DND-41 (cell line): ENCODE measurements at regions not wholly inside any gene's neighbourhood (a gene's known extent, or its start where the extent isn't known, plus 50 kb on each side); places are given as distances from the start of the nearest gene placed in this dataset.

Experiments used
- ATAC-seq: fragments of 200-7000 bp; cut with Tn5 transposase; 3 replicates; pipeline ENCODE4 v1.9.1; 2021; ENCODE audit warnings: low read depth; ENCODE audit not compliant: insufficient read depth
- DNase-seq: peaks from one replicate; pipeline ENCODE4 v3.0.0-alpha.2; 2020
- H2AFZ ChIP-seq: 2 replicates; pipeline ENCODE4 v1.6.0; 2012; ENCODE audit warnings: low read depth, low read length
- H3K27ac ChIP-seq: 2 replicates; pipeline ENCODE4 v1.5.1; 2012; ENCODE audit warnings: low read length, inconsistent platforms
- H3K27me3 ChIP-seq: fragments of 200-600 bp; sonication (generic); 2 replicates; pipeline ENCODE4 v1.6.0; 2012; ENCODE audit warnings: low read length, mild to moderate bottlenecking, inconsistent platforms; ENCODE audit not compliant: insufficient read depth, poor library complexity
- H3K36me3 ChIP-seq: 2 replicates; pipeline ENCODE4 v1.5.1; 2012; ENCODE audit warnings: low read length, inconsistent platforms; ENCODE audit not compliant: insufficient read depth
- H3K4me1 ChIP-seq: 2 replicates; pipeline ENCODE4 v1.5.1; 2012; ENCODE audit warnings: mild to moderate bottlenecking, low read length; ENCODE audit not compliant: insufficient read depth
- H3K4me2 ChIP-seq: 2 replicates; pipeline ENCODE4 v1.6.0; 2012; ENCODE audit warnings: mild to moderate bottlenecking, moderate library complexity, low read length, inconsistent platforms; ENCODE audit not compliant: insufficient read depth
- H3K4me3 ChIP-seq, 2 experiments: fragments of 200-600 bp in 1 of 2; shearing (Covaris generic) in 1 of 2; 2 replicates each; pipeline ENCODE4 v1.5.1; 2012 to 2016; ENCODE audit warnings: inconsistent platforms in 2 of 2, low read length in 2 of 2, mild to moderate bottlenecking in 2 of 2, low read depth in 1 of 2, moderate library complexity in 1 of 2
- H3K79me2 ChIP-seq: 2 replicates; pipeline ENCODE4 v1.6.0; 2012; ENCODE audit warnings: low read length, inconsistent platforms; ENCODE audit not compliant: insufficient read depth
- H3K9ac ChIP-seq: 2 replicates; pipeline ENCODE4 v1.6.0; 2012; ENCODE audit warnings: low read depth, mild to moderate bottlenecking, inconsistent platforms, low read length, moderate library complexity
- H3K9me3 ChIP-seq: 2 replicates; pipeline ENCODE4 v1.5.1; 2012; ENCODE audit warnings: low read length, moderate library complexity, mild to moderate bottlenecking, inconsistent platforms; ENCODE audit not compliant: insufficient read depth, severe bottlenecking
- H4K20me1 ChIP-seq: 2 replicates; pipeline ENCODE4 v1.6.0; 2012; ENCODE audit warnings: low read length; ENCODE audit not compliant: insufficient read depth
- EZH2 ChIP-seq: IDR thresholded peaks from 3 replicates; pipeline ENCODE4 v1.6.1; 2012; ENCODE audit warnings: borderline replicate concordance, low read depth, mild to moderate bottlenecking, moderate library complexity, low read length, inconsistent platforms; ENCODE audit not compliant: severe bottlenecking
- TF ChIP-seq, protein P1 (sequence below): IDR thresholded peaks from 2 replicates; pipeline ENCODE4 v1.5.1; 2012; ENCODE audit warnings: borderline replicate concordance, low read length, moderate library complexity, mild to moderate bottlenecking; ENCODE audit not compliant: poor library complexity, severe bottlenecking; ENCODE audit errors: extremely low read depth

DNA sequence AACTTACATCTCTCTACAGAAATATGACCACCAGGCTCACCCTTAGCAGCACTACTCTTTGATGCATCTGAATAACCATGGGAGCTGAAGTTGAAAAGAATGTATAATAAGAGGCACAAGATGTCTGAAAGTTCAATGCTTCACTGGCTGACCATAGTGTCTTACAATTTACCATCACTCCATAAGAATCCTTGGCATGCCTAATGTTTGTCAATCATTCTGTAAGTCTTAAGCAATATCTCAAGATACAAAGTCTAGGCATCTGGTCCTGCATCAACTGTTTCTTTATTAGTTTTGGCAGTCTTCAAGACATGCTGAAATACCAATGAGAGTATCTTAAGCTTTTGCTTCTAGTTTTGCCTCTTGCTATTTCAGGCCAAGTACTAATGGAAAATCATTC, 755.5 kb downstream of the STIM2 start:
- H2AFZ ChIP-seq: no peak overlapping the region
- no peak overlapping the region for H3K4me3 ChIP-seq
- no peaks in the 10 kb centered on the region for H3K9me3 ChIP-seq
- no peaks in the 10 kb centered on the region for H3K4me1 ChIP-seq
- H3K27me3 ChIP-seq: no peaks in the 10 kb centered on the region
- no peaks in the 10 kb centered on the region for H4K20me1 ChIP-seq
- no peaks in the 10 kb centered on the region for H3K36me3 ChIP-seq
- no peaks in the 10 kb centered on the region for H3K79me2 ChIP-seq
- DNase-seq (no peak), ATAC-seq (no peak)
- H3K27ac ChIP-seq: no peak overlapping the region
- no peak overlapping the region for H3K9ac ChIP-seq
- no peak overlapping the region for H3K4me2 ChIP-seq
- TF ChIP-seq EZH2: no peak
- TF ChIP-seq, protein P1, sequence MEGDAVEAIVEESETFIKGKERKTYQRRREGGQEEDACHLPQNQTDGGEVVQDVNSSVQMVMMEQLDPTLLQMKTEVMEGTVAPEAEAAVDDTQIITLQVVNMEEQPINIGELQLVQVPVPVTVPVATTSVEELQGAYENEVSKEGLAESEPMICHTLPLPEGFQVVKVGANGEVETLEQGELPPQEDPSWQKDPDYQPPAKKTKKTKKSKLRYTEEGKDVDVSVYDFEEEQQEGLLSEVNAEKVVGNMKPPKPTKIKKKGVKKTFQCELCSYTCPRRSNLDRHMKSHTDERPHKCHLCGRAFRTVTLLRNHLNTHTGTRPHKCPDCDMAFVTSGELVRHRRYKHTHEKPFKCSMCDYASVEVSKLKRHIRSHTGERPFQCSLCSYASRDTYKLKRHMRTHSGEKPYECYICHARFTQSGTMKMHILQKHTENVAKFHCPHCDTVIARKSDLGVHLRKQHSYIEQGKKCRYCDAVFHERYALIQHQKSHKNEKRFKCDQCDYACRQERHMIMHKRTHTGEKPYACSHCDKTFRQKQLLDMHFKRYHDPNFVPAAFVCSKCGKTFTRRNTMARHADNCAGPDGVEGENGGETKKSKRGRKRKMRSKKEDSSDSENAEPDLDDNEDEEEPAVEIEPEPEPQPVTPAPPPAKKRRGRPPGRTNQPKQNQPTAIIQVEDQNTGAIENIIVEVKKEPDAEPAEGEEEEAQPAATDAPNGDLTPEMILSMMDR: no peak

DNA sequence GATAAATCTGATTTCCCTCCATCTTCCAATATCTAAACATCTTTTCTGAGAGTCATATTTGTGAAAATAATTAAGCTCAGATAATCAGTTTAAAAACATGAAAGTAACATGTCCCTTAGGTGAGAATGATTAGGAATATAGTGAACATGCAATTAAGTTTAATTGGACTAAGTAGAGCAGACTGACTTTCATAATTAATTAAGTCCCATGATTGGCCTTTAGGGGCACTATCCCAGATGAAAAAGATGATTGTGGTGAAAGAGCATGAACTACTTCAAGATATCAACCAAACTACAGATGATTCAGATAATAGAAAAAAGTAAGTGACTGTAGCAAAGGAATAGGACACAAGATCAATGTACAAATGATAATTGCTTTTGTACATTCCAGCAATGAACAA, 758.8 kb downstream of the STIM2 start:
- Histone ChIP-seq H3K4me1 (no peaks in the 10 kb centered on the region), H4K20me1 (no peaks in the 10 kb centered on the region), H3K79me2 (no peaks in the 10 kb centered on the region), H3K9ac (no peak overlapping the region), H3K36me3 (no peaks in the 10 kb centered on the region), H3K4me3 (no peak overlapping the region), H3K9me3 (no peaks in the 10 kb centered on the region), H3K27ac (no peak overlapping the region), H3K27me3 (no peaks in the 10 kb centered on the region), H2AFZ (no peak overlapping the region), H3K4me2 (no peak overlapping the region)
- no peak for DNase-seq
- TF ChIP-seq, protein P1: no peak
- TF ChIP-seq EZH2: no peak
- ATAC-seq: no peak

DNA sequence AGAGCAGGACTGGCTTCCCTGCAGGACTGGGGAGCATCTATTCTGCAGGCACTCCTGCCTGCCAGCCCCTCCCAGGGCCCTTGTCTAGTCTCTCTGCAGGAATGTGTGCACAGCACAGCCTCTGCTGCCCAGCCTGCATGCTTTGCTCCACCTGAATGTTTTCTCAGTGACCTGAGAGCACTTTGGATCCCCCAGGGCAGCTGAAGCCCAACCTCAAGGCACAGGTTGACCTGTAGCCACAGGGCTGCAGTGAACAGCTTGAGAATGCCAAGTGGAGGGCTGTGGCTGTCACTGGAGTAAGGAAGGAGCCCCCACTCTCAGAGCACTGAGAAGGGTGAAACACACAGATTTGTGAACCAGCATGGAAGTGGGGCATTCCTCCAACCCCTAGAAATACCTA, 760.2 kb downstream of the STIM2 start:
- Histone ChIP-seq H3K9ac (no peak overlapping the region), H4K20me1 (no peaks in the 10 kb centered on the region), H3K27ac (no peak overlapping the region), H2AFZ (no peak overlapping the region), H3K79me2 (no peaks in the 10 kb centered on the region), H3K4me1 (no peaks in the 10 kb centered on the region), H3K4me2 (no peak overlapping the region), H3K27me3 (no peaks in the 10 kb centered on the region), H3K9me3 (no peaks in the 10 kb centered on the region), H3K36me3 (no peaks in the 10 kb centered on the region), H3K4me3 (no peak overlapping the region)
- no peak for DNase-seq
- TF ChIP-seq EZH2: no peak
- TF ChIP-seq, protein P1: no peak
- no peak for ATAC-seq

DNA sequence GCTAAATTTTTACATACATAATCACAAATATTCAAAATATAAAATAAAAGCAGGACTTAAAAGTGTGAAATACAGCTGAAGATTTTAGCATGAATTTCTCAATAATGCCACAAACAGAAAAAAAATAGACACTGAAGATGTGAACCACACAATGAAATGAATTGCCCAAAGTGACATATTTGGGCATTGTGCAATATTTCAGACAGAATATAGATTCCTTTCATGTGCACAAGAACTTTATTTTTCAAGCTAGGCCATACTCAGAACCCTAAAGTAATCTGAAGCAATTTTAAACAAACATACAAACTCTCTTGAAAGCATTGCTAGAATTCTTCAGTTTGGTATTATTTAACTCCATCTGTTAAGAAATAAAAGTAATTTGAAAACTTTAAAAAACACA, 764.1 kb downstream of the STIM2 start:
- no peaks in the 10 kb centered on the region for H3K4me1 ChIP-seq
- H3K36me3 ChIP-seq: no peaks in the 10 kb centered on the region
- TF ChIP-seq EZH2: no peak
- TF ChIP-seq, protein P1: no peak
- H3K9ac ChIP-seq: no peak overlapping the region
- no peaks in the 10 kb centered on the region for H3K27me3 ChIP-seq
- H3K4me2 ChIP-seq: no peak overlapping the region
- no peak overlapping the region for H3K4me3 ChIP-seq
- H3K79me2 ChIP-seq: no peaks in the 10 kb centered on the region
- no peak overlapping the region for H3K27ac ChIP-seq
- no peaks in the 10 kb centered on the region for H4K20me1 ChIP-seq
- DNase-seq (no peak), ATAC-seq (no peak)
- H2AFZ ChIP-seq: no peak overlapping the region
- H3K9me3 ChIP-seq: no peaks in the 10 kb centered on the region
